ENCODE measurements at regions not wholly inside any gene's neighbourhood (a gene's known extent, or its start where the extent isn't known, plus 50 kb on each side); places are given as distances from the start of the nearest gene placed in this dataset.

DNA sequence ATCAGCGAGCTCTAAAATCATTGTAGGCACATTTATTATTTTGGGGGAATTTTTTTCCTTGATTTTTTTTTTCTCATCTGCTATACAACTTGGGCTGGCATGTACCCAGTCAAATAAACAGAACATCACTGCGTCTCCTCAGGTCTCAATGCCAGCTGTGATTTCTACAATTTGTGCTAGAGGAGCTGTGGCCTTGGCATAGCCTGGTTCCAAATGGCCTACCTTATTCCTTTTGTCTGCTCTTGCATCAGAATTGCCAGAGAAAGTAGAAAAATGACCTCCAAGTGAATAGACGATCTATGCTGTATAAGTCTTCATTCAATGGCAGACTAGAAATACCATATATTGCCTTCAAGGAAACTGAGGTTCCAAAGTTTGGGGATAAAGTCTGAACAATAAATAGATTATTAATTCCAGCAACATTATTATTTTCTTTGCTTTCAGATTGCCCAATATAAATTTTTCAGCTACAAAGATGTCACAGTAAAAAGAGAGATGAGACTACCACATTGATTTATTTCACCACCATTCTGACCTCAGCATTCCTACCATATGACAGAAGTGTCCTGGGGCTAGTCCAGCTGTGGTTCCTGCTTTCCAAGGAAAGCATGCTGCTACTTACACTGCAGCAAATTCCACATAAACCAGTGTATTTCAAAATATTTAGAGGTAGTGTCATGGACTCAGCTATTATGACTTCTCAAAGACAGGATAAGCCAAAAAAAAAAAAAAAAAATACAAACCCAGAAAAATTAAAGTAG lies 493.9 kb upstream of the ZNF385D start:
- TF ChIP-seq GATA1 (IDR thresholded peaks at IDR 0.05; ENCODE audit: low read depth, low read length) (no peak), POLR2A (IDR thresholded peaks at IDR 0.05; ENCODE audit: low read length) (no peak)

Measured in erythroblast (primary cell).